NOMO-1 treated with dmso at 0.1 percent for 144 hours (cell line): ENCODE measurements at regions not wholly inside any gene's neighbourhood (a gene's known extent, or its start where the extent isn't known, plus 50 kb on each side); places are given as distances from the start of the nearest gene placed in this dataset.

Experiments
- DNase-seq: peaks from one replicate; lab custom pipeline; 2025; ENCODE audit not compliant: unreplicated experiment; lab: John Stamatoyannopoulos, UW

GRCh38 chr13:103556681-103557080 lies 490.5 kb upstream of the SLC10A2 start:
- DNase-seq: no peak

DNA sequence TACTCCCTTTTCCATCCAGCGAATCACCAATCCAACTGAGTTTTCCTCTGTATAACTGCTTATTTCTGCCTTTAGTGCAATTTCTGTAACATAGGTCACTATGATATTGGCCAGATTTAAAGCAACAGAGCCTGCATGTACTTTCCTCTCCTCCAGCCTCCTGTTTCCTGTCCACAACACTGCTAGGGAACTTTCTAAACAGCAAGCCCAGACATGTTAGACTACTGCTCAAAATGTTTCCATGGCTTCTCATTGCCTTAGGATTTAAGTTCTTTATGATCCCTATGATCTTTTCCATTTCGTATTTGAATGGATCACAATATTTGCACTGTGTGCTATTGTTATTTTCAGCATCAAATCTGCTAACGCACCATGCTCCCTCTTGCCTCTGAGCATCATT lies 481.7 kb upstream of the SLC10A2 start:
- DNase-seq: no peak

DNA sequence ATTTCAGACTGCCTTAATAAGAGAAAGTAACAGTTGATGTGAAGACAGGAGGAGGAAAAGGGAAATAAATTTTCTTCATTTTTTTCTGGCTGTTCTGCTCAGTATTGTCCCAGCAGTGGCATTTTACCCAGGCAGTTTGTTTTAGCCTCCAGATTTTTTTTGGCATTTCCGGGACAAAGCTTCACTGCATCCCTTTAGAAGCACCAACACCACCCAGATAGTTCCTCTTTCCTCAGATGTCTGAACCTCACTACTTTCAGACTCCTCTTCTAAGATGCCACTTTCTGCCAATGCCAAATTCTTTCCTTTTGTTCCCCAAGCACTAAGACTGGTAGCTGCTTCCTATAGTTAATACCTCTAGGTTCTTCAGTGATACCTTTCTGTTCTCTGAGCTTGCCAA lies 480.1 kb upstream of the SLC10A2 start:
- no peak for DNase-seq

- no peak for DNase-seq
Observed at GRCh38 chr13:103542648-103543047, 476.4 kb upstream of the SLC10A2 start.

DNA sequence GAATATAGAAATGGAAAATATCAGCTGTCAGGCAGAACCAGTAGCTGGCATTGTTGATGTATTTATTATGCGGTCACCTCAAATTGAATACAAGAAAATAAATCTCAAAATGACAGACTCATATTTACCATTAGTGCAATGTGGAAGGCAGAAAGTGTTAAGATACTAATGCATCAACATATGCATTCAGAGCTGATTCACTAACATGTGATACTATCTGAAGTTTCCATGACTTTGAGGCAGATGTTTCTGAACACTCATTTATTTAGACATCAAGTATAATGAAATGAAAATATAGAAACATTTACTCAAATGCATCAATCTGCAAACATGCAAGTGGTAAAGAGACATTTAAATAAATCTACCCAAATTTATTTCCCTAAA lies 474.2 kb upstream of the SLC10A2 start:
- DNase-seq: no peak

DNA sequence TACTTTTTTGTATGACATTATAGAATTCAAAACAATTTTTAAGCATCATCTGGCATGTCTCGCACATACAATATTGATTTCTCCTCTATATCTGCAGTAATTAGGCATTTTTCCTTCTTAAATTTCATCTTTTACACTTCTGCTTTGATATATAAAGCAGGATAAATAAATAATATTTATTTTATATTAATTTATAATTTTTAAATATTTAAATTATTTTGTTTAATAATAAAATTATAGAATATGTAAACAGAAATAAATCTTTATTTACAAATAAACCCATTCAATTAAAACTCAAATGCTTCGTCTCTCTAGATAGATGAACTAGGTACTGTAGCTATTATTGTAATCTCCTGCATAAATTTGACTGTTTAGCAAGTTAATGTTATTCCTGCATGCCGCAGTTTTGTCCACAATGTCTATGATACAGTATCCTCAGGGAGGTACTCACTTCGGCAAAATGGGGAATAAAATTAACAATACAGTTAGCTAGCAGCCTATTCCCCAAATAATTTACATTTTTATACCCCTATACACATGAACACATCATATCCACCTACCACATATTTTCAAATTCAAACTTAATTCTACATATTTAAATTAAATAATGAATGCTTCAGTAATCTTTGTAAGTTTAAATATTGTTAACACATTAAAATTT lies 473.6 kb upstream of the SLC10A2 start:
- DNase-seq: no peak

GRCh38 chr13:103539265-103539664 lies 473.0 kb upstream of the SLC10A2 start:
- no peak for DNase-seq

- DNase-seq: no peak
Observed at GRCh38 chr13:103537616-103538015, 471.4 kb upstream of the SLC10A2 start.

DNA sequence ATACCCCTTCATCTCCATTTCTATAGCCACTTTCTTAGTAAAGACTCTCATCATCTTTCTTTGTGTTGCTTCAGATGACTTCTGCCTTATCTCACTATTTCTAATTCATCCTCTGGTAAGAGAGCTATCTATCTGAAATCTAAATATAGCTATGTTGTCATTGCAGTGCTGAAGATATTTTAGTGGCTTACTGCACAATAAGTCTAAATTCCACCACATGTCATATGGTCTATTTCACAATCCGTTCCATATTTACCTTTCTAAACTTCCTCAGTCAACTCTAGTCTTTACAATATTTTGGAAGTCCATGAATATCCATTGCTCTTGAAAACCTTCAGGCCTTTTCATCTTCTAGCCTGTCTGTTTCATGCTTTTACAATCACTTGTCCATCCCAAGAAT lies 465.1 kb upstream of the SLC10A2 start:
- no peak for DNase-seq

DNA sequence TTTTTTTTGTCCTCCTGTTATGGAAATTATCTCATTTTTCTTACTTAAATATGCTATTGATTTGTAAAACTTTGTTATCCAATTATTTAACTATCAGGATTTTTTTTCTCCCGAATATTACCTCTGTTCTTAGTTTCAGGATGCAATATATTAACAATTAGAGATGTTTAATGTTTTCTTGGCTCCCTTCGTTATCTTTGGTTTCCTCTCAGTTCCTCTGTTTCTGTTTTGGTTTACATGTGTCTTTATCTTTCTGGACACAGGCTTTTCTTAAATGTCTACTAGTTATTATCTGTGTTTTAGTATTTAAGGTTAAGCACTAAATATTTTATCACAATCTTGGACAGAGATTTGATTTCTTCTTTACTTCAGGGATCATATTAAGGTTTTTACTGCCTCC lies 462.2 kb upstream of the SLC10A2 start:
- DNase-seq: no peak

DNA sequence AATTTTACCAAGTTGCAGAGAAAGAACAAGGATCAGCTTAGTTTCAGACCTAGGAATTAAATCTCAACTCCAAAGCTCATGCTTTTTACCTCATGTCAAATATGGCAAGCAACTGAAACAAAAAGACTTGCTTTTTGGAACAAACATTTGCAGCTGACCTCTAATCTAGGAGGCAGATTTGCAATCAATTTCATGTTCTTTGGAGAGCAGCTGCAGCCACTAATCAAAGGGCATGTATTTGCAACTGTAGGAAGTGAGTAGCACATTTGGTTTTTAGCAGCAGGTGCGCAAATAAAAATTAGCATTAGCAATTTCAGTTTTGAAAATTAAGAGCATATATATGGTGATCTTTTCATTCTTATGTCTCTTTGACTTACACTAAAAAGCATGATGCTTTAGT lies 459.3 kb upstream of the SLC10A2 start:
- no peak for DNase-seq

GRCh38 chr13:103523858-103524257 lies 457.6 kb upstream of the SLC10A2 start:
- DNase-seq: no peak

DNA sequence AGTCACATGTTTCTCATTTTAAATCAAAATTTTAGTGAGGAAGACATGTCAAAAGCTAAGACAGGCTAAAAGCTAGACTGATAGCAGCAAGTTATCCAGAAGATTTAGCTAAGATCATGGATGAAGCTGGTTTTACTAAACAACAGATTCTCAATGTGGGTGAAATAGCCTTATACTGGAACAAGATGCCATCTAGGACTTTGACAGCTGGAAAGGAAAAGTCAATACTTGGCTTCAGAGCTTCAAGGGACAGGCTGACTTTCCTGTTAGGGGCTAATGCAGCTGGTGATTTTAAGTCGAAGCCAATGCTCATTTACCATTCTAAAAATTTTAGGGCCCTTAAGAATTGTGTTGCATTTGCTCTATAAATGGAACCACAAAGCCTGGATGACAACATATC lies 455.3 kb upstream of the SLC10A2 start:
- DNase-seq: no peak

DNA sequence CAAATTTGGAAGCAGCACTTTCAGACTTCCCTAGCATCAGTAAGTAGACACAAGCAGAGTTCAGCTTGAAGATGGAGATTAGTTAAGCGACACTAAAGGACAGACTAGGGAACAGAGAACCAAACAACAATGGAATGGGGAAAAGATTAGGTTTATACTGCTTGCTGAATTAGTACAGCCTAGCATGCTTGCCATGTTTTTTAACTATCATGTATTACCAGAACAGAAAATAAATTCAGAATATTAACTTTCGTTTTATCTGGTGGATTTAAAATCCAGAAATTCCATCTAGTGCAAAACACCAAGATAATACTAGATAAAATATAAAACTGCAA lies 451.5 kb upstream of the SLC10A2 start:
- DNase-seq: no peak

DNA sequence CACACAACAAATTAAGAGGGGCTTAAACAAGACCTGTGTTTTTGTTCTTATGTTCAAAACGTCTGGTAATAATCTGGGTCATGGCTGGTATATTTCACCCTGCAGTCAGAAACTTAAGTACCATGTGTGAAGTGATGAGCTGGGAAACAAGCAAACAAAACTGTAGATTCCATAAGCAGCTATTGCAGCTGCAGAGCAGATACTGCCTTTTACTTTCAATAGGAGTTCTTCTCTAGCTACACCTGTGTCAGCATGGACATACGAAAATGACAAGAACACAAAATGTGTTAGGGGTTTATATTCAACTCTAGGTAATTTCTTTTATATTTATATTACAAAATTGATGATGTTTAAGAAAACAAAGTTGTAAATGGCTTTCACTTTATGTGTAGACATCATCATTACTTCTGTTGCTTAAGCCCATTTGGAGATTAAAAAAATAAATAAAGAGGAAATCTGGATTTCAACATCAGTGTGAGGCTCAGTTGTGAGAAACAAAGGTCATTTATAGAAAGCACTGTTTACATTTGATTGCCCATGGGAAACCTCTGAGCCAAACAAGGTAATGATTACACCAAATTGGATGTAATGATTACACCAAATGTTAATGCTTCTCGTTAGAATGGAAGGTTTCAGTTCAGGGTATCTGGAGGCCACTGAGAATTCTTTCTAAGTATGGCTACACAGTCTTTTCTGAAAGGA lies 451.0 kb upstream of the SLC10A2 start:
- DNase-seq: no peak

- no peak for DNase-seq
Observed at GRCh38 chr13:103516015-103516795, 450.0 kb upstream of the SLC10A2 start.

DNA sequence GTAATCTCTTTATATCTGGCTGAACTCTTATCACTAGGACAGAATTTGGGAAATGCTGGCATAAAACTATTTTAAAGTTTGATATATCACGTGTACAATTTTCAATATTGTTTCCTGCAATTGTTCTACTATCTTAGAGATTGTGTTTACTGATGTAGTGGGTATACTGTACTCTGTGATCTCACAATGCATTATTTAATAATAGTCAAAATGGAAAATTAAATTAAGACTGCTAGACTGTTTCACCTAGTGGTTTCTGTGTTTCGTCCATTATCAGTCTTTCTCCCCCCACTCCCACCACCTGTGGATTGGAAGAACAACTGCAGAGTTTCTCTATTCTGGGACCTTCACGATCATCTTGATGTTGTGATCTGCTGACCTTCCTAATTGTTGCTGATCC lies 449.2 kb upstream of the SLC10A2 start:
- no peak for DNase-seq

- no peak for DNase-seq
Observed at GRCh38 chr13:103514619-103515018, 448.4 kb upstream of the SLC10A2 start.

- no peak for DNase-seq
Observed at GRCh38 chr13:103514188-103514587, 448.0 kb upstream of the SLC10A2 start.

- no peak for DNase-seq
Observed at GRCh38 chr13:103510007-103510535, 443.9 kb upstream of the SLC10A2 start.

- no peak for DNase-seq
Observed at GRCh38 chr13:103497404-103497803, 431.2 kb upstream of the SLC10A2 start.

GRCh38 chr13:103487841-103488240 lies 421.6 kb upstream of the SLC10A2 start:
- DNase-seq: no peak
